NCI-H1436 treated with DMSO at 0.1 percent for 48 hours (cell line): ENCODE measurements at regions not wholly inside any gene's neighbourhood (a gene's known extent, or its start where the extent isn't known, plus 50 kb on each side); places are given as distances from the start of the nearest gene placed in this dataset.
"Not testable (repeated sequence)": the region's sequence is repeated elsewhere in the genome, so short reads cannot be mapped to it uniquely, and the experiment has no call there.

Experiments used
- DNase-seq: peaks from one replicate; lab custom pipeline; 2025; lab: John Stamatoyannopoulos, UW

DNA sequence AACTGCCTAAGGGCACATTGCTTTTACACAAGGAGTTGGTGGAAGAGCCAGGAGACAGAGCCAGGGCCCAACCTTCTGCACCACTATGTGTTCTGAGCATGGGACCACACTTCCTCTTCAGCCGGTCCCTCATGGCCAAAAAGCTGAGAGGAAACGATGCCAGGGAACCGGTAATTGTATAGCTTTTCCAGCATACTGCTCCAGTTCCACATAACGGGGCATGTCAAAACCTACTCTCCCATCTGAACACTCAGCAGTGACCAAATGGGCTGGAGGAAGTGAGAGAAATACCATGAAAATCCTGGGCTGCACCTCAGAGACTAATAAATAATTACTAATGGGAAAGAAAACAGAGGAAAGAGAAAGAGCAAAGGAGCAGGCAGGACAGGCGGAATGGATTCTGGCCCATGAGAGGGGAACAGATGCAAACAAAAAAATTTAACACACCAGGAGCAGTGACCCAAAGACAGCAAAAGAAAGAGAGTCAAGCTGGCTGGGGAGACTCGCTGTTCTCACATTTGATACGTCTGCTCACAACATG, 52.0 kb upstream of the BMP2 start:
- DNase-seq, result no peak

DNA sequence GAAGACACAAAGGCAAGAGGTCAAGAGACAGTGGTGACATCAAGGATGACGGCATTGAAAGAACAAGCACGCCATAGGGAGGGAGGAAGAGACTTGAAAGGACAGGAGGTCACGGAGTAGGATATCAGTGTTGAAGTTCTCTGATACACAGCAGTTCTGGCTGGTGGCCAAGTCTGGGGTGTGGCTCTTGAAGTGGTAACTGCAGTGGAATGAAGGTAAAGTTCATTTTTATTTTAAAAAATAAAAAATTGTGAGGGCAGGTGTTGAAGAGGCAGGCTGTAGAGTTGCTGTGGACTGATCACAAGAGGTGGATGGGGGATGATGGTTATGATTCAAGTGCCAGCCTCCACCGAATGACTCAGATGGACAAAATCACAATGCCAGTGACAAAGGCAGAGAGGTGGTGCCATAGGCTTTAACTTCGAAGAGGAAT, 53.2 kb upstream of the BMP2 start:
- no peak for DNase-seq

DNA sequence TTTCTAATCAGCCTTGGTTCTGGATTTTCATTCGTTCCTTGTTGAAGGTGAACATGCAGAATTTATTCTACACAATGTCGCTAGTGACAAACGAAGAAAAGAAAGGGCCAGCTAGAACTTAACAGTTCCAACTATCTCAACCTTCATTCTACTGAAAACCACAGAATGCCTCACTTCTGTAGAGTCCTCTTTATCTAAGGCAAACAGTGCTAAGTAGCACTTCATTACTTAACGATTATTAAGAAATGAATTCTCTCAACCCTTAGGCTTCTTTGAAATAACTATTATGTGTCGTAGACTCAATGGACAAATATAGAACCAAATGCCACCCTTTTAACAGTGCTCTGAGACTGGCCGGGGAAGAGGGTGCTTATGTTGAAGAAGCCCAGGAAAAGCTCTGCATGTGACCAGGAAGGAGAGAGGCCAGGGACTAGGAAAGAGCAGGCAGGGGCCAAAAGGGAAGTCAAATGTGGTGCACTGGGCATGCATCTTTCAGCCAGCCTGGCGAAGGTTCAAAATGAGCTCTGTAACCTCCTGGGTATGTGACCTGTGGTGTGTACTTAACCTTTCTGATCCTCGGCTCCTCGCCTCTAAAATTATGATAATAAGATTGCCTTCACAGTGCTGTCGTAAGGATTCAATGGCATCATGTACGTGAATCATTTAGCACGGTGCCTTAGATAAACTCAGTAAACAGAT, 55.4 kb upstream of the BMP2 start:
- no peak for DNase-seq

DNA sequence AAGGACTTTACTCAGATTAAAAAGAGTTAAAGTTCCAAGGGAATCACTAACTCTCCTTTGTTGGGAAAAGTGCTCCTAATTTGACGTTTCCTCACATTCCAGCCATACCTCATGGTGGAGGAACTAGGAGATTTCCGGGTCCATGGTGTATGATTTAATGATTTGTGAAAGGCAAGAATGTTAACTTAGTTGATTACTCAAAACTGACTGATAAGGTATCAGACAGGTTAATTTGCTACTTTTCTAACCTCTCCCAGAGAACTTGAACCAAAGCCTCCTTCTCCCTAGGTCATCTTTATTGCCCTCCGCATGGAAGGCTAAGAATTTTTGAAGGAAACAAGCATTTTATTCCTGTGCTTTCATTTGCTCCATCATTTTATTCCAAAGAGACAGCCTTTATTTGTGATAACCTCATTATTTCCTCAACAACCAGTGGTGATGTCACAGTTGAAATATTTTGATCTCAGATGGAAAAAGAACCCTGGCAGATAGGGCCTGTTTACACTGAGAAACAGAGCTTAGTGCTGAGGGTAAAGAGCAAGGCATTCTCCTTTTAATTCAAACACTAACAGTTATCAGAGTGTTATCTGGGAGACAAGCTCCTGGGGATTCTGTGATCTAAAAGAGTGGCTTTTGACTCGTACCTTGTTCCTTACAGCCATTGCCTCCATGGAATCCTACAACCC, 57.4 kb upstream of the BMP2 start:
- no peak for DNase-seq

DNA sequence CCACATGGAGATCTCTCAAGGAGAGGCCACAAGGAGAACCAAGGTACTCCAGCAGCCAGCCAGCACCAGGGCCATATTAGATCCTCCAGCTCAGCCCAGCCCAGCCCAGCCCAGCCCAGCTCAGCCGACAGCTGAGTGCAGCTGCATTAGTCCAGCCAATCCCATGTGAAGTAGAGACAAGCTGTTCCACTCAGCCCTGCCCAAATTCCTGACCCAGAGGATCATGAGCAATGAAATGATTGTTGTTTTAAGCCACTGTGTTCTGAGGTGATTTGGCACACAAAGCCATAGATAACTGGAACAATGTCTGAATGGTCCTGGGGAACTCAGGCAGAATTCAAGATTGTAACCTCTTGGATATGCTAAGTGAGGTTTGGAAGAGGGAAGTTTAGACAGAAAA, 59.5 kb upstream of the BMP2 start:
- DNase-seq, result no peak

DNA sequence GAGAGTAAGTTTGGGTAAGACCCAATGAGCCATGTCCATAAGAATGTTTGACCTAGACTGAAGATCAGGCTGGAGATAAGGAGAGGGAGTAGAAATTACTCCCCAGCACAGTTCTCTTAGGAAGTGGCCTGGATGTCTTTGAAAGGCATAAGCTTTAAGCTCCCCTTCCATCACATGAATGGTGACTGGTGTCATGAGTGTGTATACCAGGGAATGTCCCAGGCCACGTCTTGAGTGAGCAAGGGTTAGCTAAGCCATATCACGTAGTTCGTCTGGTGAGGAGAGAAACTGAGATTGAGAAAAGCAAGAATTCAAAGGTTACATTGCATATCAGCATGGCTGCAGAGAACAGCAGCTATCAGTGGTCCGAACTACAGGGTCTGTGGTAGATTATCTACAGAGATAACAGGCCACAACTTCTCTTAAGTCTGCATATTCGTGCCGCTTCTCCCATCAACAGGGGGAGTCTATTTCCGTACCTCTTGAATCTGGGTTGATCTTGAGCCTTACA, 60.1 kb upstream of the BMP2 start:
- DNase-seq, result no peak

DNA sequence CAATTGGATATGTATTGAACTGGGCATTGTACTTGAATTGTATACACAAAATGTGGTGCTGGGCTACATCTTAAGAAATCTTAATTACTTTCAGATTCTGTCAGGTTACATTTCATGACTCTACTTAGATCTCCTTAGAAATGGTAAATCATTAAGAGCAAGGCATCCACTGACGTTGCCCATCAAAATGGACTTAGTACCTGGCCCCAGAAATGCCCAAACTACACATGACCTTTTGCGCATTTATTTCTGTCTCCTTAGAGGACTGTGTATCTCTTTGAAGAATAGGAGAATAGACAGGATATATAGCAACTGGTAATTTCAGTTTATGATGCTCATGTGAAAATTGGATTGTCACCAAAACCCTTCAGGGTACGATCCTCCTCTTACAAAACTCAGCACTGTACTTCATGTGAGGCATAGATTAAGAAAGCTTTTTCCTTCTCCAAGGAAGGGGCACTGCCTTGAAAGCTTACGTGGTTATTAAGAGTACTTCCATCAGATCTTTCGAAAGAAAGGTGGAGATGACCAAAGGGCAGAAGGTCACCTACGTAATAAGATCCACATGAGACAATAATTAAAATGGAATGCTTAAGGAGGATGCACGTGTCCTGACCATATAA, 61.4 kb upstream of the BMP2 start:
- DNase-seq, result no peak

DNA sequence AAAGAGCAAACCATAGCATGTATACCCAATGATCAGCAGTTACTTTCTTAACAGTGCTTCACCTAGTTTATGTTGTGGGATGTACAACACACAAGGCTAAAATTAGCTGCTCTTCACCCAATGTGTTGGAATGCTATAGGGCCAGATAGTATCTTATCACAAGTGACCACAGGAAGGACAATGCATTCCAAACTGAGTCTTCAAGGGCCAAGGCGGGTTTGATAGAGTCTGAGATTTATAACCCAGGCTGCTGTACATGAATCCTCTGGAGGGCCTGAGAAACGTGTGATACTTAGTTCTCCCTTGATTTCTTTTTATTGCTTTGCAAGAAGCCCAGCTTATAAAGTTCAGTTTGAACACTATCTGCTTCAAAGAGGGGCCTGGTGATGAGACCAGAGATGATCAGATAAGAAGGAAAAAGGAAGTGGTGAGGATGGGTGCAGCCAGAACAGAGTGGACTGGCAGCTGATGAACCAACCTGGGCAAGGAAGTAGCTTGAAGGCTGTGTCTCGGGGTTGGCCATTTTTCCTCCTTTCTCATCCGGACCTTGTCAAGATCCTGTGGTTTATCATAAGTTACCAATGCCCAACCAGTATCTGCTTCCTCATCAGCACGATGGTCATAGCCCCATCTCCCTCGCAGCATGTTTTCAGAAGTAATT, 62.2 kb upstream of the BMP2 start:
- DNase-seq, result no peak

DNA sequence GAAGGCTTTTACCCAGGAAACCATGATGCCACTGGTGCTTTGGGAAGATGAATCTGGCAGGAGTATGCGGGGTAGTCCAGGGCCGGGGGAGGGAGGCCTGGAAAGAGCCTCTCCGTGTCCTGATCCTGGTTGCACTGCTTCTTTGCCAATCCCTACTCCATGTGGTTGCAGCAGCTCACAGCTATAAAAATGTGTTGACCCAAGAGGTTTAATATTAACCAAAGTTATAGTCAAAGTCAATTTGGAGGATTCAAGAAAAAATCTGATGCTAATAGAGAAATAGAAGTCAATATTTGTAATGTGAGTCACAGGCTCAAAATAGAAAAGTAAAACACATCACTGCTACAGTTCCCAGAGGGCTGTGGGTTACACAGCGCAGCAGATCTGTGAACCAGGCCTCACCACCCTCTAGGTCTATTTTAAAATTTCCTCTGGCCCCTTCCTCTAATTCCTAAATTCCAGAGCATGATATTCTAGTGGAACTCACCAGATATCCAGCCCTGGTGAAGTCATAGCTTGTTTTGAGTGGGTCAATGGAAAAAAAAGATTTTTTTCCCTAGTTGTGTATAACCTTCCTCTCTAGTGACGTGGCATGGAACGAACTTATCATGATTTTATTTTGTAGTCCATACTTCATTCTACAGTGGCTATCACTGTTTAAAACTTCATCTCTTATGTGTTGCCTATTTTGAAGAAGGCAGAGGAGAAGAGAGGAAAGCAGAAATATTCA, 63.2 kb upstream of the BMP2 start:
- no peak for DNase-seq

DNA sequence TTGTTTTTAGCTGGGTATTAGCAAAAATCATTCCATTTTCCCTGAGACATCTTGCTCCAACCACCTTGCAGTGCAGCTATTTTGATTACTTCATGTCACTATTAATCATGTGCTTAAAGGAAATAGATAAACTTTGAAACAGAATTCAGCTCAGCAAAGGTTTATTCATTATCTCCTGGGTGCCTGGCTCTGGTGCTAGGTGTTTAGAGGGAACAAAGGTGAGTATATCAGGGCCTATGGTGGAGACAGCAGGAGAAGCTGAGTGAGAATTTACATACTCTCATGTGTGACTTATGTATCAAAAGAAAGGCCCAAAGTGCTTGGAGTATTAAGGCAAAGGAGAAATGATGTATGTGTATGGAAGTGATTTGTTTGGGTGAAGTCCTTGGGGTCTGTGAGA, 63.8 kb upstream of the BMP2 start:
- DNase-seq, result no peak

DNA sequence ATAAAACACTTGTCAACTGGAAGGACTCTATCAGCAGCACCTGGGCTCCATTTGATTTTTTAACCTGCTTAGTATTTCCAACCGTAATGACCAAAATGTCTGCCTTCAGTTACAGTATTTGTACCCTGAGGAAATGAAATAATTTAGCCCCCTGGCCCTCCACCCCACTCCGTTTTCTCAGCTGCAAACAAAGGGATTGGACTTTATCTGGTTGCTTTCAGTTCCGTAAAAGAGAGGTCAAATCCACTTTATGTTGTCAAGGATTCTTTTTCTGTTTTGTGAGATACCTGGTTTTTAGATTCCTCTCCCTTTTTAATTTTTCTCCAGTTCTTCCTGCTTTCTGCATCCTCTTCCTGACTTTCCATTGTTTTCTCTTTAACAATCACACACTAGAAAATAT, 64.4 kb upstream of the BMP2 start:
- DNase-seq, result no peak

DNA sequence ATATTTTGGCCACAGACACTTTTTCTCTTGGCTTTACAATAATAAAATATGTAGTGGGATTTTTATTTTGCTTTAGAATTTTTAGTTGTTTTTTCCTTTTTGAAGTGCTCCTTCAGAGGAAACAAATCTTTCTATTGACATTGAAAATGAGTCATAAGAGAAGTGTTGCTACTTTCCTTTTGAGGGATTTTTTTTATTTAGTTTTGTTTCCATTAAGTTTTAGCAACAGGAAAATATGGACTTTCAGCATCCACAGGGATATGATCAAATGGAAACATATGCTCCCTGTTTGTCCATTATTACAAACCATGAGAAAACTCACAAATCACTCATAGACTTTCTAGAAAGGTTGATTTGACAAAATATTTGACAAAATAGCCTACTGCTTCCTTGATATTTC, 65.3 kb upstream of the BMP2 start:
- DNase-seq, result no peak

DNA sequence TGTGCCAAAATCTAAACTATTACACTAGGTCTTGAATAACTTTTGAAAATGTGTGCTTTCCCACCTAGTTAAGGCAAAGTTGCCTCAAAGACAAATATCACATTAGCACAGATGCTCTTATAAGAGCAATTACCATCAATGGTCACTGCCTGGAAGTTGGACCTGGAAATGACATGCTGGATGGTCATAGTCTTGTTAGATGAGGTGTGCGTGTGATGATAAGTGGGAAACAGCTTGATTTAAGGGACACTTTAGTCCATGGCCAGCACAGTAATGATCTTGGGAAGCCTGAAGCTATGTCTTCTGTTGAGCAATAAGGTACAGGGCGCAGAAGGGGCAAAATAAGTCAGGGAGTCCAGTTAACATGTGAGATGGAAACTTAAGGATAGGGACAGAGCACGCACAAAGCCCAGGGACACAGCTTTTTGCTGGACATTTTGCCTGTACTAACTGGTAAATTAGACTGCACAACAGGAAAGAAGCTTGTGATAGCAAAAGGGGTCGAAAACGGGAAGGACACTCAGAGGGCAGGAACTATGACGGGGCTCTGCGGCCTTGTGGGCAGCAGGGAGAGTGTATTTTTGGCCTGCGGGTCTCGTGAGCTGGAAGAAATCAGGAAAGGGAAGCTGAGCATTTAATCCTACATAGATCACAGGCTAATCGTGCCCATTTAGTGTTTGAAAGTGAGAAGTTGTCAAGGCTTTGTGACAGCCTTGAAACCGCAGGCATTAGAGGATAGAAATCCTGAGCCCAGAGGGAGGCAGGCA, 66.7 kb upstream of the BMP2 start:
- DNase-seq, result no peak

DNA sequence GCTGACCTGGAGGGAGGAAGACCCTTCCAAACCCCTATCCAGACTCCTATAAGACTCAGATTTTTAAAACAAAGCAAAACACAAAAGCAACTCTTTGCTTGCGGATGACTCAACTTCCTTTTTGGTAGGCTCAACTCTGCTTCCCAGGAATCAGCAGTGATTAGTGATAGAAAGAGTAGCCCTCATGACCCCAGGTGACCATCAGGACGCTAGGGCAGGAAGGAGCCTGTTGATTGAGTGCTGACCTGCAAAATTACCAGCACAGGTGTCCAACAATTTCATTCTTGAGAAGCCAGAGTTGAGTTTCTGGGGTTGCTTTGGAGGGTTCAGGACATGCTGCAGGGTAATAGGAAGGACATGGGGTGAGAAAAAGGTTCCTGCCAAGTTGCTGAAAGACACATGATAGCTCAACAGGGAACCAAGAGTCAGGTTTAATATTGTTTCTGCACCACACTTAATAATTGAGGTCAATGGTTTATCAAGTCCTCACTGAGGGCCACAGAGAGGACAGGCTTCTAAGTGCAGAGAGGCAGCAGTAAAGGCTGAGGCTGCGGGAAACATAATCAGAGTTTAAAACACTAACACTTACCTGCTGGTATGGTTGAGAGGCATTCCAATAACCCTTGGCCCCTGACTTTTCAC, 67.4 kb upstream of the BMP2 start:
- no peak for DNase-seq

DNA sequence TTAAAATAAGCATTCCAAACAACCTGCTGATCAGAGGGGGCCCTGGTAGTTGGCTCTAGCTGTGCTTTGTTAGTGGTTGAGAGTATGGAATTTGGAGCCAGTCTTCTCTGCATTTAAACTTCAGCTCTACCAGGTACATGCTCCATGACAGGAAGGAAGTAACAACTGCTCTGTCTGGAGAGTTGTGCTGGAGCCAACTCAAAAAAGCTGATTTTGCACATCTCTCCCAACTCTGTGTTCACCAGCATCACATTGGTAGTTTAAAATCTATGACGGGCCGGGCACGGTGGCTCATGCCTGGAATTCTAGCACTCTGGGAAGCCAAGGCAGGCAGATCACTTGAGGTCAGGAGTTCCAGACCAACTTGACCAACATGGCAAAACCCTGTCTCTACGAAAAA, 68.8 kb upstream of the BMP2 start:
- no peak for DNase-seq

DNA sequence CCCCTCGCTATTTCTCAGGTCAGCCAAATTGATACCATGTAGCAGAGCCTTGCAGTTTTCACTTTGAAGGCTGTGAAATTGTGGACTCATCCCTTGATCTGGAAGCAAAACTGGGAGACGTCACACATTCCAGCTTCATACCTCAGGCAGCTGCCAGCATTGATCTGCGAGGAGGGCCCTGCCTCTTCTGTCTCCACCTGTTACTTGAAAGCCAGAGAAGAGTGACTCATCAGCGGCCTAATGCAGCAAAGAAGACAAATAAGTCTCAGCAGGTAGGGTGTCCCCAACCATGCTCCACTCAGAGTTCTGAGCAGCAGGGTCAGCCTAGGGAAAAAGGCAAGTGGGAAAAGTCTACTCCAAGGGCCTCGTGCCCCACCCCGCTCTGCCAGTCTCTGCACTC, 69.4 kb upstream of the BMP2 start:
- no peak for DNase-seq

DNA sequence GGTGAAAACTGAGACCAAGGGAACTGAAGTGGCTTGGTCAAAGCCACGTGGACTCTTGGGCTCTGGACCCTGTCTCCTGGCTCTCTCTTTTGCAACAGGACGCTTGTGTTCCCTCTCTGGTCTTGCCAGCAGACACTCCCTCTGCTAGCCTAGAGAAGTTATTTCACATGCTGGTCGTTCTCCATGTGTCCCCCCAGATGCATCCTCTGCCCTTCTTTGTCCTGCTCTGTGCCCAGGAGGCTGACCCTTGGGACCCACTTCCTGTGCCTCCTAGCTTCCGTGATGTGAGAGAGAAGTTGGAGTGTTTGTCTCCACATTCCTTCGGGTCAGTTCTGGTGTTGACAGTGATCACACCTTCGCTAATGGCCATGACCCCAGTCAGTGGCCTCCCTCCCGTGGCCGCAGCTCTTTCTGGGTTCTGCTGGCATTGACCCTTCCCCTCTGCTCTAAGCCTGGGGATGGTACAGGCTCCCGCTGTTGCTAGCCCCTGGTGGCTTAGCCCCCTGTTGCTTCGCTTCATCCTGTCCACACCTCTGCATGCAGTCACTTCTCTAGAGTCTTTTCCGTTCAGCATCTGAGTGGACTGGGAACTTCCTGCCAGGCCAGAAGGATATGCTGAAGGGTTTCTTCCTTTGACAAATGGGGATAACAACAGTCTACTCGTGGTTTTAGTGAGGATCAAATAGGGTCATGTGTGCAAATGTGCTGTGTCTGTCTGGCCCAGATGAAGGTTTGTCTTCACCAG, 70.1 kb upstream of the BMP2 start:
- DNase-seq, result no peak

DNA sequence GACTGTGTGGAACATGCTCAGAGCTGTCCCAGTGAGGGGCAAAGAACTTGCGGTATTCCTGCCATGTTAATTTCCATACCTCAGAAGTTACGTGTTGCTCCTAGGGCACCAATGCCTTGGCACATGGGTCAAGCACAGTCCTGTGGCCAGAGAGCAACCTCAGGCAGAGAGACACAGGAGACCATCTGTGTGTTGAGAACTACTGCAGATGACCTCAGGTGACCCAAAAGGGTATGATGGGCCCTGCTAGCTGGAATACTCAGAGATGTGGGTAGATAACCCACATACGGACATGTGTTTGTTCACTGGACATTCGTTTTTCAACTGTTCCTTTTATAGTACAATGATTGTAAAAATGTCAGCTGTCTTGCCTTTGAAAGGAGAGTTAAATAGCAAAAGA, 71.5 kb upstream of the BMP2 start:
- DNase-seq, result no peak

DNA sequence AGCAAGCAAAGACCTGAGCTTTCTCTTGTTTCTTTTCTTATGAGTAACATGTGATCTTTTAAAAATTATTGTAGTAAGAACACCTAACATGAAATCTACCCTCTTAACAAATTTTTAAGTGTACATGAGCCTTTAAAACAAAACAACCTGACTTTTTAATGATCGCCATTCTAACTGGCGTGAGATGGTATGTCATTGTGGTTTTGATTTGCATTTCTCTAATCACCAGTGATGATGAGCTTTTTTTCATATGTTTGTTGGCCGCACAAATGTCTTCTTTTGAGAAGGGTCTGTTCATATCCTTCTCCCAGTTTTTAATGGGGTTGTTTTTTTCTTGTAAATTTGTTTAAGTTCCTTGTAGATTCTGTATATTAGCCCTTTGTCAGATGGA, 73.7 kb upstream of the BMP2 start:
- not testable (repeated sequence) for DNase-seq
